ENCODE measurements at regions not wholly inside any gene's neighbourhood (a gene's known extent, or its start where the extent isn't known, plus 50 kb on each side); places are given as distances from the start of the nearest gene placed in this dataset.
"Not testable (repeated sequence)": the region's sequence is repeated elsewhere in the genome, so short reads cannot be mapped to it uniquely, and the experiment has no call there.

GRCh38 chrX:137646472-137646871, 80.5 kb downstream of the ZIC3 start:
- DNase-seq = no peak

- DNase-seq = no peak
Observed at GRCh38 chrX:137651647-137652046, 85.7 kb downstream of the ZIC3 start.

DNA sequence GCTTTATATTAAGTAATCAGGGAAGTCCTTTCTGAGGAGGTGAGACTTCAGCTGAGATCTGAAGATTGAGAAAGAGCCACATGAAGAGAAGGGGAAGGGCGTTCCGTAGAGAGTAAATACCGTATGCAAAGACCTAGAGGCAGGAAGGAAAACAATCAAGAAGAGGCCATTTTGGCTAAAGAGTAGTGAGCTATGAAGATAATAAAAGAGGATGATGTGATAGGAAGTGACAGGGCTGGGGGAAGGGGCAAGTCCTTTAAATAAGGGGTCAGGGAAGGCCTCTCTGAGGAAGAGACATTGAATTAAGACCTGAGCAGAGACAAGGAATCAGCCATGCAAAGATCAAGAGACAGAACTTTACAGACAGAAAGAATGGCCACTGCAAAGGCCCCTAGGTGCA, 86.2 kb downstream of the ZIC3 start:
- no peak for DNase-seq

DNA sequence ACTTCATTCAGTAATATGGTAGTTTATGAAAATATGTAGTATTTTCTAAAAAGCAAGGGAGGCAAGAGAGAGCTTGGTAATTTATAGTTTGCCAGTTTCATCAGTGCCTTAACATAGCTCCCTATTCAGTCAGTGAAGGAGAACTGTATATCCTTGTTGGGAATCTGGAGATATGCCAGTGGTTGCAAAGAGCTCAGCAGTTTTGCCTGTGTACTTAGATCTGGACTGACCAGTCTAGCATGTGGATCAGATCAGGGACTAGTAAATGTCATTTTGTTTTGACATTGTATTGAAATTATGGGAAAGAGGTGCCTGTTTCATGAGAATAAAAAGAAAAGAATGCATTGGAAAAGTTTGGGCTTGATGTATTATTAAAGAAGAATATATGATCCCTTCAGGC, 88.6 kb downstream of the ZIC3 start:
- DNase-seq = no peak

GRCh38 chrX:137667776-137668175, 101.8 kb downstream of the ZIC3 start:
- no peak for DNase-seq

GRCh38 chrX:137684591-137684990, 118.7 kb downstream of the ZIC3 start:
- no peak for DNase-seq

DNA sequence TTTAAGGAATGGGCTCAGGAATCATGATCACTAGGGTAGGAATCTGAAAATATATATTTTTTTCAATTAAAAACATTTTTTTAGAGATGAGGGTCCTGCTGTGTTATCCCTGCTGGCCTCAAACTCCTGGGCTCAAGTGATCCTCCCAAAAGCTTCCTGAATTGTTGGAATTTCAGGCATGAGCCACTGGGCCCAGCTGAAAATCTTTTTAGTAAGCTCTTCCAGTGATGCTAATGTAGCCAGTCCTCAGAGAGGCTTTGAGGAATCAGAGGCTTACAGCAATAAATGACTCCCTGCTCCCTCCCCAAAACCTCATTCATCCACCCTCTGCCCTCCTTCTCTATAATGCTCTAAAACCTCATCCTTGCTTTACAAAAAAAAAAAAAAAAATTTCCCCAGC, 129.5 kb downstream of the ZIC3 start:
- DNase-seq = no peak

DNA sequence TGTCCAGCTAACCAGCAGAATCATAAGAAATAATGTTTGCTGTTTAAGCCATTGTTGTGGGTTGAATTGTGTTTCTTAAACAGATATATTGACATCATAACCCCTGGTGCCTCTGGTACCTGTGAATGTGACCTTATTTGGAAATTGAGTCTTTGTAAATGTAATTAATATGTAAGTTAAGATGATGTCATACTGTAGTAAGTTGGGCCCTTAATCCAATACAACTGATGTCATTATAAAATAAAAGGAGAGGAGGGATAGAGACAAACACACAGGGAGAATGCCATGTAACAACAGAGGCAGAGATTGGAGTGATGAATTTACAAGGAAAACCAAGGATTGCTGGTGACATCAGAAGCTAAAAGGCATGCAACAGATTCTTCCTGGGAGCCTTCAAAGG, 141.4 kb downstream of the ZIC3 start:
- DNase-seq = no peak

GRCh38 chrX:137742846-137743245, 176.9 kb downstream of the ZIC3 start:
- no peak for DNase-seq

DNA sequence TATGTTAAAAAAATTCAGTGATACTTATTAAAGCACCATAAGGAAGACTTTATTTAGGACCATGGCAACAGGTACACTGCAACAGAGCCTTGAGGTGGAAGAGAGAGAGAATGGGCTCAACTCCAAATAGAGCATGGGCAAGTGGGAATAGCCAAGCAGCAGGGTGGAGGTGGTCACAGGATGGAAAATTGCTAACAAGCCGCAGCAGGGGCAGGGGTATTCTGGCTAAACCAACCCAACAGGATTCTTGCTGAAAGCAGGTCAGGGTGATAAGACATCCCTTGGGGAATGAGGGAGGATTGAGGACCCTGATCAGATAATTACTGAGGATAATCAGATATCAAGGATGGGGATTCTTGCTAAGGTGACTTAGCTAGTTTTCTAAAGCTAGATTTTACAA, 177.5 kb downstream of the ZIC3 start:
- DNase-seq = no peak

- DNase-seq = no peak
Observed at GRCh38 chrX:137746289-137746688, 180.4 kb downstream of the ZIC3 start.

GRCh38 chrX:137747244-137748043, 181.5 kb downstream of the ZIC3 start:
- DNase-seq = peak; percentile 42

GRCh38 chrX:137748827-137749226, 182.9 kb downstream of the ZIC3 start:
- no peak for DNase-seq

DNA sequence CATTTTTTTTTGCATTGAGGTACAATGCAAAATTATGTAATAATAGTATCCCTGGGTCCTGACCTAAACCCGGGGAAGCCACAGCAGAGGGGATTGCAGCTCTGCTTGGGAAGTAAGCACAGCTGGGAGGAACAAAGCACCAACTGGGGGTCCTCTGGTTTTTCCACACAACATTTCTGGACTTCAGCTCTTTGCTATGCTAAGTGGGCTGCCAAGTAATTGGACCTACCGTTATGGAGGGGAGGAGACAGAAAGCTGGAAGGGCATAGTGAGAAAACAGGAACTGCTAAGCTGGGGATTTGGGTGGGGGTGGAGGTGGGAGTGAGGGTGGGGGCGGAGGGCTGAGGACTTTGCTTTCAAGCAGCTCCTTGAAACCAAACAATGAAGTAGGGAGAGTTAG, 183.3 kb downstream of the ZIC3 start:
- no peak for DNase-seq

- DNase-seq = no peak
Observed at GRCh38 chrX:137771537-137771936, 205.6 kb downstream of the ZIC3 start.

DNA sequence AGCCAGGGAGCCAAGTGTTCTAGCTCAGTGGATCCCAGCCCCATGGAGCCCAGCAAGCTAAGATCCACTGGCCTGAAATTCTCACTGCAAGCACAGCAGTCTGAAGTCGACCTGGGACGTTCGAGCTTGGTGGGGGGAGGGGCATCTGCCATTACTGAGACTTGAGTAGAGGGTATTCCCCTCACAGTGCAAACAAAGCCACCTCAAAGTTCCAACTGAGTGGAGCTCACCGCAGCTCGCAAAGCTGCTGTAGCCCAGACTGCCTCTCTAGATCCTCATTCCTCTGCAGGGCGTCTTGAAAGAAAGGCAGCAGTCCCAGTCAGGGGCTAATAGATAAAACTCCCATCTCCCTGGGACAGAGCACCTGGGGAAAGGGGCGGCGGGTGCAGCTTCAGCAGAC, 226.3 kb downstream of the ZIC3 start:
- DNase-seq = no peak

DNA sequence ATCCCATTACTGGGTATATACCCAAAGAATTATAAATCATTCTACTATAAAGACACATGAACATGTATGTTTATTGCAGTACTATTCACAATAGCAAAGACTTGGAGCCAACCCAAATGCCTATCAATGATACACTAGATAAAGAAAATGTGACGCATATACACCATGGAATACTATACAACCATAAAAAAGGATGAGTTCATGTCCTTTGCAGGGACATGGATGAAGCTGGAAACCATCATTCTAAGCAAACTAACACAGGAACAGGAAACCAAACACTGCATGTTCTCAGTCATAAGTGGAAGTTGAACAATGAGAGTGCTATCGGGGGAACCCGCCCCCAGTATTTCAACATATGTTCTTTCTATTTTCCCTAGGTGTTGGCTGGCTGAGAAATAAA, 232.0 kb downstream of the ZIC3 start:
- DNase-seq = not testable (repeated sequence)

DNA sequence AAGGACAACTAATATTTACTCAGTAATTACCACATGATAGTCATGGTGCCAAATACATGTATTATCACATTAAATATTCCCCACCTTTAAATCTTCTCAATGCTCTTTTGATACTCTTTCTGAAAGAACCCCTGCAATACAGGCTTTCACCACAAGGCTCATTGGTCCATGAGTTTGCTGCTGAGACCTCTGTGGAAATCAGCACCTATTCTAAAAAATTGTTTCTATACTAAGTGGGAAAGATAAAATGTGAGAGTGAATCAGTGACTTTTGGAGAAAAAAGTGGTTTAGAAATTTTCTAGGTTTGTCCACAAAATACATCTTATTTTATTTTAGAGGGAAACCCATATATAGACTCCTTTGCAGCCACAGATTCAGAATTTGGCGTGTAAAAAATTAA, 257.3 kb downstream of the ZIC3 start:
- no peak for DNase-seq

GRCh38 chrX:137847376-137847775, 281.4 kb downstream of the ZIC3 start:
- DNase-seq = no peak

DNA sequence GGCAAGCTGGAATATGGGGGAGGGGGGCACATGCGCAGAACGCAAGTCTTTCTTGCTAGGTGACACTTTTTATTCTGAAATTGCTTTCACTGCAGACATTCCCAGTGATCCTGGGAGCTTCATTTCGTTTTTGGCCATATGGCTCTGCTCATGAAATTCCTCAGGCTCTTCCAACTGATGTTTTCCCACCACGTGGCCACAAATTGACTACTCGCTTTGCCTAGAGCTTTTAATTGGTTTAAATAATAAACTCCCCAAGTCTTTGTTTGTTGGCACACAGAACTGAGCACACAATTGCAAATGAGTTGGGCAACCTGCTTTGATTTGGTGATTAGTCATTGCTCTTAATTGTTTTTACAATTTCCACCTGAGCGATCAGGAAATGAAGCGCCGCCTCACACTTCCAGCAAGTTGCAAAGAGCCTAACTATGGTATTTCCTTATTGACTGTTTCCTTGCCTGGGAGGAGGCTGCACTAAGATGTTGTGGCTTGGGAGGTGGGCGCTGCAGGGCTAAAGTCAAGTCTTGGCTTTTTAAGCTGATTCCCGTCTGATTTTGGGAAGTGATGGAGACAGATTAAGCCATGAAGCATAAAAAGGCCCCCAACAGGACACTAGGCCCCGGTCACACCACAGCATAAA, 282.5 kb downstream of the ZIC3 start:
- DNase-seq = no peak

DNA sequence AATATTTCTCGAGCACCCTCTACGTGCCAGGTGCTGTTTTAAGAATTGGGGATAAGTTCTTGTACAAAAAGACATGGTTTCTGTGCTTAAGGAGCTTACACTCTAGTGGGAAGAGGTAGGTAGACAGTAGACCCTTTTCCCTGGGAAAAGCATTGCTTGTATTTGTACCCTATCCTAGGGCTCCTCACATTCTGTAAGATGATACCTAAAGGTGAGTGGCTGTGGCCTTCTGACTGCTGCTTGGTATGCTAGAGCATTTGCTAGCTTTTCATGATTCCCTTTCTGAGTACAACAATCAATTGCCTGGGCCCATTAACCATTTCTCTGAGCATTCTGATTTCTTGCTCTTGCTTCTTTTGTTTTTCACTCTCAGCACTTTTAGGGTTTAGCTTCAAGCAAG, 286.6 kb downstream of the ZIC3 start:
- no peak for DNase-seq

DNA sequence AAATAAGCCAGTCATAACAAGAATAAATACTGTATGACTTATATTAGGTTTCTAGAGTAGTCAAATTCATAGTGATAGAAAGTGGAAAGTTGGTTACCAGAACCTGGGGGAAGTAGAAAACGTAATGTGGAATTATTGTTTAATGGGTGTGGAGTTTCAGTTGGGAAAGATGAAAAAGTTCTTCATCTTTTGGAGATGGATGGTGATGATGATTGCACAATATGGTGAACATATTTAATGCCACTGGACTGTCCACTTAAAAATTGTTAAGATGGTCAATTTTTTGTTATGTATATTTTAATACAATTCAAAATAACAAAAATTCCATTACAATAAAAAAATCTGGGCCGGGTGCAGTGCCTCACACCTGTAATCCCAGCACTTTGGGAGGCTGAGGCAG, 289.6 kb downstream of the ZIC3 start:
- DNase-seq = no peak

- no peak for DNase-seq
Observed at GRCh38 chrX:137858106-137858505, 292.2 kb downstream of the ZIC3 start.

- no peak for DNase-seq
Observed at GRCh38 chrX:137878401-137878800, 312.5 kb downstream of the ZIC3 start.

DNA sequence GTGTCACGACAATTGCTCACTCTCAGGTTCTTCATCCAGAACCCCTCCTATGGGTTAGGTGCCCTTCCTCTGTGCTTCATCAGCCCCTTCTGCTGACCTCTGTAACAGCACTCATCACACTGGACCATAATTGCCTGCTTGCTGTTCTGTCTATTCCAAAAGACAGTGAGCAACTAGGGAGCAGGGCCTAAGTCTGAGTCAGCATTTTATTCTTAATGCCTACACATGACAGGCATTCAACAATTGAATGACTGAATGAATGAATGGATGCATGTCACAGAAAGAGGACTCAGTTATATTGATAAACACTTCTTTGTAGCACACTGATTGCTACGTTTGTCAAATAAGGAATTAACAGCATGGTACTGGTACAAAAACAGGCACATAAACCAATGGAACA, 317.0 kb downstream of the ZIC3 start:
- DNase-seq = no peak
